ENCODE measurements at regions not wholly inside any gene's neighbourhood (a gene's known extent, or its start where the extent isn't known, plus 50 kb on each side); places are given as distances from the start of the nearest gene placed in this dataset.
"Not testable (repeated sequence)": the region's sequence is repeated elsewhere in the genome, so short reads cannot be mapped to it uniquely, and the experiment has no call there.

- DNase-seq (ENCODE audit: low read depth in 4 of 4, low spot score in 3 of 4), result no peak
These were observed 107.5 kb upstream of the PPP1R26 start for GRCh38 chr9:135372036-135372435.

- DNase-seq (ENCODE audit: low read depth in 4 of 4, low spot score in 3 of 4), result no peak
These were observed 107.0 kb upstream of the PPP1R26 start for GRCh38 chr9:135372501-135373008.

GRCh38 chr9:135373151-135373685 lies 106.4 kb upstream of the PPP1R26 start:
- DNase-seq (ENCODE audit: low read depth in 4 of 4, low spot score in 3 of 4), result no peak

GRCh38 chr9:135373820-135374219 lies 105.8 kb upstream of the PPP1R26 start:
- DNase-seq (ENCODE audit: low read depth in 4 of 4, low spot score in 3 of 4), result no peak

- no peak for DNase-seq (ENCODE audit: low read depth in 4 of 4, low spot score in 3 of 4)
These were observed 105.0 kb upstream of the PPP1R26 start for GRCh38 chr9:135374591-135374990.

- no peak for DNase-seq (ENCODE audit: low read depth in 4 of 4, low spot score in 3 of 4)
These were observed 104.6 kb upstream of the PPP1R26 start for GRCh38 chr9:135375001-135375400.

GRCh38 chr9:135376511-135377265 lies 102.9 kb upstream of the PPP1R26 start:
- no peak for DNase-seq (ENCODE audit: low read depth in 4 of 4, low spot score in 3 of 4)

GRCh38 chr9:135377431-135377830 lies 102.2 kb upstream of the PPP1R26 start:
- DNase-seq (ENCODE audit: low read depth in 4 of 4, low spot score in 3 of 4), result no peak

GRCh38 chr9:135378751-135379150 lies 100.8 kb upstream of the PPP1R26 start:
- DNase-seq (ENCODE audit: low read depth in 4 of 4, low spot score in 3 of 4), result no peak

- DNase-seq (ENCODE audit: low read depth in 4 of 4, low spot score in 3 of 4), result no peak
These were observed 99.9 kb upstream of the PPP1R26 start for GRCh38 chr9:135379540-135380267.

GRCh38 chr9:135380311-135380960 lies 99.1 kb upstream of the PPP1R26 start:
- no peak for DNase-seq (ENCODE audit: low read depth in 4 of 4, low spot score in 3 of 4)

GRCh38 chr9:135381762-135382310 lies 97.7 kb upstream of the PPP1R26 start:
- no peak for DNase-seq (ENCODE audit: low read depth in 4 of 4, low spot score in 3 of 4)

- DNase-seq (ENCODE audit: low read depth in 4 of 4, low spot score in 3 of 4), result no peak
These were observed 95.4 kb upstream of the PPP1R26 start for GRCh38 chr9:135384226-135384625.

GRCh38 chr9:135384815-135385405 lies 94.7 kb upstream of the PPP1R26 start:
- not testable (repeated sequence) for DNase-seq (ENCODE audit: low read depth in 4 of 4, low spot score in 3 of 4)

- DNase-seq (ENCODE audit: low read depth in 4 of 4, low spot score in 3 of 4), result no peak
These were observed 93.8 kb upstream of the PPP1R26 start for GRCh38 chr9:135385793-135386192.

- DNase-seq (ENCODE audit: low read depth in 4 of 4, low spot score in 3 of 4), result no peak
These were observed 91.6 kb upstream of the PPP1R26 start for GRCh38 chr9:135387976-135388375.

GRCh38 chr9:135388530-135388929 lies 91.1 kb upstream of the PPP1R26 start:
- no peak for DNase-seq (ENCODE audit: low read depth in 4 of 4, low spot score in 3 of 4)

GRCh38 chr9:135391759-135392158 lies 87.8 kb upstream of the PPP1R26 start:
- no peak for DNase-seq (ENCODE audit: low read depth in 4 of 4, low spot score in 3 of 4)

GRCh38 chr9:135392511-135392910 lies 87.1 kb upstream of the PPP1R26 start:
- DNase-seq (ENCODE audit: low read depth in 4 of 4, low spot score in 3 of 4), result no peak

- DNase-seq (ENCODE audit: low read depth in 4 of 4, low spot score in 3 of 4), result no peak
These were observed 85.5 kb upstream of the PPP1R26 start for GRCh38 chr9:135394131-135394530.
